ENCODE measurements at regions not wholly inside any gene's neighbourhood (a gene's known extent, or its start where the extent isn't known, plus 50 kb on each side); places are given as distances from the start of the nearest gene placed in this dataset.

DNA sequence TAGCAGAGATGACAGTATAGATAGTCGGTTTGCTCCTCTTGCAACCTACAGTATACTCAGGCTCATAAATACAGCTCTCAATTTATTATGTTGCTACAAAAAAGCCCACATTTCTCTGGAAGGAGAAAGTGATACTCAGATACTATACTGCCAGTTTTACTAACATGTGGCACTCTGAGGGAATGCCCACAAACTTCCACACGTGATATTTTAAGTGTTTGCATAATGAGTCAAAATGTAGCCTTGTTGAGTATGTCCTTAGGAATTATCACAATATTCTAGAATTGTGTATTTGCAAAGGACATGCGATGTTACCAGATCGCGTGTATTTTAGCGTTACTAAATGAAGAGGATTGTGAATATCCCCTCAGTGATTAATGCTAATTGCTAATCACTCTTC is 929.1 kb downstream of the STIM2 start:
- Histone ChIP-seq H3K4me1 (ENCODE audit: control insufficient read depth in 2 of 3, insufficient read depth in 2 of 3, low read depth in 1 of 3, low read length in 3 of 3) (no peaks in the 10 kb centered on the region), H3K9ac (ENCODE audit: low read length in 3 of 3) (no peak overlapping the region), H3K4me3 (ENCODE audit: low read length in 3 of 3) (no peak overlapping the region), H3K27ac (ENCODE audit: low read depth in 2 of 2, low read length in 2 of 2) (no peak overlapping the region), H3K27me3 (ENCODE audit: control insufficient read depth, insufficient read depth, low read length) (no peaks in the 10 kb centered on the region), H3K9me3 (ENCODE audit: control insufficient read depth in 2 of 3, insufficient read depth in 1 of 3, low read length in 3 of 3) (no peaks in the 10 kb centered on the region), H3K36me3 (ENCODE audit: control insufficient read depth in 2 of 3, insufficient read depth in 3 of 3, low read length in 3 of 3) (no peaks in the 10 kb centered on the region)
- TF ChIP-seq, protein P1, sequence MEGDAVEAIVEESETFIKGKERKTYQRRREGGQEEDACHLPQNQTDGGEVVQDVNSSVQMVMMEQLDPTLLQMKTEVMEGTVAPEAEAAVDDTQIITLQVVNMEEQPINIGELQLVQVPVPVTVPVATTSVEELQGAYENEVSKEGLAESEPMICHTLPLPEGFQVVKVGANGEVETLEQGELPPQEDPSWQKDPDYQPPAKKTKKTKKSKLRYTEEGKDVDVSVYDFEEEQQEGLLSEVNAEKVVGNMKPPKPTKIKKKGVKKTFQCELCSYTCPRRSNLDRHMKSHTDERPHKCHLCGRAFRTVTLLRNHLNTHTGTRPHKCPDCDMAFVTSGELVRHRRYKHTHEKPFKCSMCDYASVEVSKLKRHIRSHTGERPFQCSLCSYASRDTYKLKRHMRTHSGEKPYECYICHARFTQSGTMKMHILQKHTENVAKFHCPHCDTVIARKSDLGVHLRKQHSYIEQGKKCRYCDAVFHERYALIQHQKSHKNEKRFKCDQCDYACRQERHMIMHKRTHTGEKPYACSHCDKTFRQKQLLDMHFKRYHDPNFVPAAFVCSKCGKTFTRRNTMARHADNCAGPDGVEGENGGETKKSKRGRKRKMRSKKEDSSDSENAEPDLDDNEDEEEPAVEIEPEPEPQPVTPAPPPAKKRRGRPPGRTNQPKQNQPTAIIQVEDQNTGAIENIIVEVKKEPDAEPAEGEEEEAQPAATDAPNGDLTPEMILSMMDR (IDR thresholded peaks at IDR 0.05; ENCODE audit: borderline replicate concordance, extremely low read depth, insufficient read depth): no peak
- intact Hi-C loops (cut with DNase I): no loop called here
- FAIRE-seq: no peak
- DNase-seq: no peak

DNA sequence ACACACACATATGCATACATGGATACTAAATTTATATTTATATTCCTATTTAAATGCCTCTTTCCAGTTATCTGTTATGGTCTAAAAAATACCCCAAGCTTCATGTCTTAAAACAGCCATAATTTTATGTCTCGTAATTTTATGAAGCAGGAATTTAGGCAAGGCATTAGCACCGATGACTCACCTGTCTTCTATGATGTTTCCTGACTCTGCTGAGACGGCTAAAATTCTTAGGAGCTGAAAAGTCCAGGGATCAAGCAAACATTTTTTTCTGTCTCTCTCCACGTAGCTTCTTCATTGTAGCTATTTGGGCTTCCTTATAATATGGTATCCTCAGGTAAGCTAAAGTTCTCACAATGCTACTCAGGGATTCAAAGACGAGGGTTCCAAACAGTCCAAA is 930.3 kb downstream of the STIM2 start:
- no peak for DNase-seq
- H3K27ac ChIP-seq (ENCODE audit: low read depth in 2 of 2, low read length in 2 of 2): no peak overlapping the region
- H3K27me3 ChIP-seq (ENCODE audit: control insufficient read depth, insufficient read depth, low read length): no peaks in the 10 kb centered on the region
- H3K9me3 ChIP-seq (ENCODE audit: control insufficient read depth in 2 of 3, insufficient read depth in 1 of 3, low read length in 3 of 3): no peaks in the 10 kb centered on the region
- no peaks in the 10 kb centered on the region for H3K36me3 ChIP-seq (ENCODE audit: control insufficient read depth in 2 of 3, insufficient read depth in 3 of 3, low read length in 3 of 3)
- H3K4me1 ChIP-seq (ENCODE audit: control insufficient read depth in 2 of 3, insufficient read depth in 2 of 3, low read depth in 1 of 3, low read length in 3 of 3): no peaks in the 10 kb centered on the region
- H3K9ac ChIP-seq (ENCODE audit: low read length in 3 of 3): no peak overlapping the region
- TF ChIP-seq, protein P1 (IDR thresholded peaks at IDR 0.05; ENCODE audit: borderline replicate concordance, extremely low read depth, insufficient read depth): no peak
- intact Hi-C loops (cut with DNase I): no loop called here
- no peak for FAIRE-seq
- no peak overlapping the region for H3K4me3 ChIP-seq (ENCODE audit: low read length in 3 of 3)

DNA sequence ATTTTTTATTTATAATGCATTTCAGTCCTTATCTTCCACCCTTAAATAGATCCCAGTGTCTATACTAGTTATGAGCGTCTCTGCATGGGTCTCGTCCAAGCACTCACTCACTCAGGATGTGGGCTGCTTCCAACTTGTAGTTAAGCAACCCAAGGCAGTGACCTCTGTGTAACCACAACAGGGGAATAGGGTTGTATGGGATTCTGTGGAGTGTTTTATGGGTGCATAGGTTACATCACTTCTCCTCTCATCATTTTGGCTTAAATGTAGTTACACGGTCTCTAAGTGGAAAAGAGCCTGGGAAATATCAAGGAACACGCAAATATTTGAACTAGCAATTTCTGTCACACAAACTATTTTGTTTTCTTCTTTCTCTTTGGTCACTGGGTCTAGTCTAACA is 931.0 kb downstream of the STIM2 start:
- no peak for DNase-seq
- FAIRE-seq: no peak
- Histone ChIP-seq H3K27me3 (ENCODE audit: control insufficient read depth, insufficient read depth, low read length) (no peaks in the 10 kb centered on the region), H3K36me3 (ENCODE audit: control insufficient read depth in 2 of 3, insufficient read depth in 3 of 3, low read length in 3 of 3) (no peaks in the 10 kb centered on the region), H3K27ac (ENCODE audit: low read depth in 2 of 2, low read length in 2 of 2) (no peak overlapping the region), H3K4me1 (ENCODE audit: control insufficient read depth in 2 of 3, insufficient read depth in 2 of 3, low read depth in 1 of 3, low read length in 3 of 3) (no peaks in the 10 kb centered on the region), H3K9ac (ENCODE audit: low read length in 3 of 3) (no peak overlapping the region), H3K9me3 (ENCODE audit: control insufficient read depth in 2 of 3, insufficient read depth in 1 of 3, low read length in 3 of 3) (no peaks in the 10 kb centered on the region), H3K4me3 (ENCODE audit: low read length in 3 of 3) (no peak overlapping the region)
- TF ChIP-seq, protein P1 (IDR thresholded peaks at IDR 0.05; ENCODE audit: borderline replicate concordance, extremely low read depth, insufficient read depth): no peak
- intact Hi-C loops (cut with DNase I): no loop called here

DNA sequence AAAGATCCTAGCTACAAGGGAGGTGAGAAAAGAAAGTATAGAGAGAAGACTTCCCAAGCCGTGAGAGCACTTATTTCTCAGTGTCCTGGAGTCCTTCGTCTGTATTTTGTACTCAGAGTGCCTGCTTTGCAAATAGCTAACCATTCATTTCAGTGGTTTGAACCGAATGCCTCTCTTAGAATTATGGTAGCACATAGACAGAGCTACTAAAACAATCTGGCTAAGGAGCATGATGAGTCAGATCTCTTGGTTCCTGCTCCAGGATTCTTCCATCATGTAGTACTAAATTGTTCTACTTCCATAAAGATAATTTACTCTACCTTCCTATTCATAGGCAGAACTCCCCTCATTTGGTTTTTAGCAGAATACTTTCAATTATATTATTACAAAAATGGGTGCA is 946.6 kb downstream of the STIM2 start:
- no peaks in the 10 kb centered on the region for H3K9me3 ChIP-seq (ENCODE audit: control insufficient read depth in 2 of 3, insufficient read depth in 1 of 3, low read length in 3 of 3)
- intact Hi-C loops (cut with DNase I): no loop called here
- no peaks in the 10 kb centered on the region for H3K27me3 ChIP-seq (ENCODE audit: control insufficient read depth, insufficient read depth, low read length)
- TF ChIP-seq, protein P1 (IDR thresholded peaks at IDR 0.05; ENCODE audit: borderline replicate concordance, extremely low read depth, insufficient read depth): no peak
- H3K4me1 ChIP-seq (ENCODE audit: control insufficient read depth in 2 of 3, insufficient read depth in 2 of 3, low read depth in 1 of 3, low read length in 3 of 3): no peaks in the 10 kb centered on the region
- H3K27ac ChIP-seq (ENCODE audit: low read depth in 2 of 2, low read length in 2 of 2): no peak overlapping the region
- no peak overlapping the region for H3K4me3 ChIP-seq (ENCODE audit: low read length in 3 of 3)
- FAIRE-seq: no peak
- DNase-seq: no peak
- no peaks in the 10 kb centered on the region for H3K36me3 ChIP-seq (ENCODE audit: control insufficient read depth in 2 of 3, insufficient read depth in 3 of 3, low read length in 3 of 3)
- H3K9ac ChIP-seq (ENCODE audit: low read length in 3 of 3): no peak overlapping the region
